Heart left ventricle (tissue), 16 donors: ENCODE measurements at regions not wholly inside any gene's neighbourhood (a gene's known extent, or its start where the extent isn't known, plus 50 kb on each side); places are given as distances from the start of the nearest gene placed in this dataset.

Experiments used
- ATAC-seq, 4 donors: fragments of 200-7000 bp; cut with Tn5 transposase; one replicate each; pipeline ENCODE4 v1.9.1; 2020 to 2022; ENCODE audit warnings: moderate library complexity in 4 of 4, mild to moderate bottlenecking in 3 of 4, moderate number of reproducible peaks in 1 of 4
- DNase-seq, 5 donors: peaks; one replicate each; pipeline ENCODE4 v3.0.0-alpha.2; 2020
- H3K27ac ChIP-seq, 12 donors: fragments of 200-600 bp; sonication (generic) in 4 of 12; one replicate each; pipeline versions ENCODE4 v1.5.0 to v1.8.0; 2016 to 2022; ENCODE audit warnings: mild to moderate bottlenecking in 2 of 12
- H3K27me3 ChIP-seq, 9 donors: fragments of 200-600 bp; sonication (generic) in 2 of 9; one replicate each; pipeline versions ENCODE4 v1.5.1 to v1.8.0; 2016 to 2022; ENCODE audit warnings: mild to moderate bottlenecking in 3 of 9
- H3K36me3 ChIP-seq, 9 donors: fragments of 200-600 bp; sonication (generic) in 2 of 9; one replicate each; pipeline versions ENCODE4 v1.5.0 to v1.8.0; 2018 to 2022; ENCODE audit warnings: mild to moderate bottlenecking in 2 of 9
- H3K4me1 ChIP-seq, 12 donors: fragments of 200-600 bp; sonication (generic) in 4 of 12; one replicate each; pipeline versions ENCODE4 v1.5.0 to v1.8.0; 2016 to 2022; ENCODE audit warnings: mild to moderate bottlenecking in 3 of 12
- H3K4me3 ChIP-seq, 12 donors: fragments of 200-600 bp; sonication (generic) in 4 of 12; one replicate each; pipeline versions ENCODE4 v1.5.0 to v1.8.0; 2017 to 2022; ENCODE audit warnings: mild to moderate bottlenecking in 9 of 12, moderate library complexity in 4 of 12
- H3K9me3 ChIP-seq, 12 donors: fragments of 200-600 bp; sonication (generic) in 4 of 12; one replicate each; pipeline versions ENCODE4 v1.5.0 to v1.8.0; 2016 to 2022; ENCODE audit warnings: mild to moderate bottlenecking in 1 of 12
- CTCF ChIP-seq, 12 donors: fragments of 200-600 bp; sonication (generic) in 4 of 12; IDR thresholded peaks; one replicate each; pipeline versions ENCODE4 v1.5.0 to v1.8.0; 2018 to 2022; ENCODE audit warnings: antibody characterized with exemption in 12 of 12, mild to moderate bottlenecking in 5 of 12
- POLR2A ChIP-seq, 2 donors: fragments of 450-650 bp; IDR thresholded peaks; one replicate each; pipeline ENCODE4 v1.6.1; 2017; ENCODE audit warnings: antibody characterized with exemption in 2 of 2, mild to moderate bottlenecking in 2 of 2, moderate library complexity in 2 of 2
- whole genome bisulfite sequencing, 4 donors: extraction: QIAGEN DNeasy Blood & Tissue Kit in 2 of 4; methylation state at CpG; one replicate each; pipeline versions ENCODE4 v1.1.5 to v1.1.7; 2013 to 2018; 5-methylcytosine and 5-hydroxymethylcytosine counted together
- intact Hi-C, 10 donors: fragments of 100-400 bp; cut with DNase I; formaldehyde crosslinking; loops; one replicate each; pipeline versions ENCODE4 v1.11.1 to v1.14.2; 2022
- donor health status: ischemic (EF 13 %, LVEDD 7.1; RV severe dilation, severe dysfunction).
- donor health status: healthy with polysubstance abuse.
- donor health status: DM: no; HTN: yes; CAD: no.
- donor health status: DM: no; HTN: no; CAD: no.
- donor health status: ischemic (EF 25% LVEDD 6.9; RV normal size, moderate dysfunction).
- donor health status: ischemic (EF 25% LVEDD 5.7; RV mildly dilated, moderate dysfunction).
- donor health status: healthy.
- donor health status: DM: yes; HTN: yes; CAD: no.
- donor health status: ischemic (EF 35%, LVEDD 5.7; RV mildly dilated, moderate dysfunction).
- donor health status: nonischemic (EF 11% LVEDD 7.7; RV severe dilation, severe dysfunction).
- donor health status: DM: yes; HTN: yes; CAD: no.
- donor health status: PGD.
- donor health status: ischemic (EF 29% LVEDD 5.4; RV normal size, mild dysfunction).
- donor health status: nonischemic (EF 23%, LVEDD 6.1; RV moderate dilation, normal function).

GRCh38 chr20:6513599-6513998 is 253.9 kb upstream of the BMP2 start:
- TF ChIP-seq CTCF (IDR thresholded peaks at IDR 0.05) = no peak
- TF ChIP-seq POLR2A (IDR thresholded peaks at IDR 0.05) = no peak
- WGBS, 4 donors = 66 to 71% (median 69%) methylated on average over 6 of the region's 6 CpGs

GRCh38 chr20:6509374-6509773 is 258.1 kb upstream of the BMP2 start:
- H3K9me3 ChIP-seq = peaks cover 0 to 14% (median 0%) of the 10 kb centered on the region in 12 donors
- H3K4me3 ChIP-seq = no peak overlapping the region
- intact Hi-C loops = no loop called here
- H3K27me3 ChIP-seq = no peaks in the 10 kb centered on the region
- H3K4me1 ChIP-seq = no peaks in the 10 kb centered on the region
- TF ChIP-seq CTCF (IDR thresholded peaks at IDR 0.05) = no peak
- no peak for TF ChIP-seq POLR2A (IDR thresholded peaks at IDR 0.05)
- no peak for DNase-seq
- 48 to 100% (median 77%) methylated on average over 1 of the region's 1 CpG for WGBS, 4 donors
- H3K27ac ChIP-seq = no peak overlapping the region
- no peak for ATAC-seq
- no peaks in the 10 kb centered on the region for H3K36me3 ChIP-seq

More at GRCh38 chr20:6513599-6513998, 253.9 kb upstream of the BMP2 start:
- Histone ChIP-seq H3K36me3 (no peaks in the 10 kb centered on the region), H3K27me3 (no peaks in the 10 kb centered on the region), H3K4me1 (no peaks in the 10 kb centered on the region), H3K27ac (no peak overlapping the region), H3K4me3 (no peak overlapping the region), H3K9me3 (peaks cover 0 to 14% (median 0%) of the 10 kb centered on the region in 12 donors)
- DNase-seq = no peak
- ATAC-seq = no peak
- intact Hi-C loops = no loop called here

- intact Hi-C loops = no loop called here
These were observed 260.6 kb upstream of the BMP2 start for GRCh38 chr20:6506906-6507305.

GRCh38 chr20:6504826-6505225 is 262.7 kb upstream of the BMP2 start:
- Histone ChIP-seq H3K4me3 (no peak overlapping the region), H3K27me3 (no peaks in the 10 kb centered on the region), H3K9me3 (peaks cover 0 to 7% (median 0%) of the 10 kb centered on the region in 12 donors), H3K36me3 (no peaks in the 10 kb centered on the region), H3K27ac (no peak overlapping the region), H3K4me1 (peaks cover 0 to 4% (median 0%) of the 10 kb centered on the region in 12 donors)
- whole genome bisulfite sequencing, 4 donors = 78 to 84% (median 83%) methylated on average over 7 of the region's 7 CpGs
- TF ChIP-seq CTCF (IDR thresholded peaks at IDR 0.05) = no peak
- no peak for TF ChIP-seq POLR2A (IDR thresholded peaks at IDR 0.05)
- ATAC-seq = no peak
- no peak for DNase-seq
- intact Hi-C loops = no loop called here

More at GRCh38 chr20:6506906-6507305, 260.6 kb upstream of the BMP2 start:
- H3K27ac ChIP-seq = no peak overlapping the region
- ATAC-seq (no peak), DNase-seq (no peak)
- H3K4me1 ChIP-seq = peaks cover 0 to 4% (median 0%) of the 10 kb centered on the region in 12 donors
- WGBS, 4 donors = 45 to 66% (median 64%) methylated on average over 3 of the region's 3 CpGs
- no peak for TF ChIP-seq CTCF (IDR thresholded peaks at IDR 0.05)
- TF ChIP-seq POLR2A (IDR thresholded peaks at IDR 0.05) = no peak
- H3K27me3 ChIP-seq = no peaks in the 10 kb centered on the region
- peaks cover 0 to 14% (median 0%) of the 10 kb centered on the region in 12 donors for H3K9me3 ChIP-seq
- no peak overlapping the region for H3K4me3 ChIP-seq
- no peaks in the 10 kb centered on the region for H3K36me3 ChIP-seq
